Central memory CD8-positive, alpha-beta T cell (primary cell): ENCODE measurements at regions not wholly inside any gene's neighbourhood (a gene's known extent, or its start where the extent isn't known, plus 50 kb on each side); places are given as distances from the start of the nearest gene placed in this dataset.

Experiments used
- ATAC-seq: fragments of 150-1000 bp; cut with Tn5 transposase; replicated peaks from 2 replicates; pipeline ENCODE4 v1.10.0; 2022; ENCODE audit warnings: mild to moderate bottlenecking, moderate FRiP score, moderate number of reproducible peaks; ENCODE audit not compliant: poor library complexity, severe bottlenecking; ENCODE audit errors: extremely low read depth
- DNase-seq, 2 donors: peaks; one replicate each; pipeline ENCODE4 v3.0.0; 2021; ENCODE audit warnings: low spot score in 2 of 2
- H3K27ac Mint-ChIP-seq: one replicate; pipeline ENCODE4 v1.8.0; 2022; ENCODE audit warnings: low read depth, mild to moderate bottlenecking, moderate library complexity, mixed read lengths
- H3K27me3 Mint-ChIP-seq: one replicate; pipeline ENCODE4 v1.8.0; 2022; ENCODE audit warnings: mixed read lengths
- H3K36me3 Mint-ChIP-seq: one replicate; pipeline ENCODE4 v1.8.0; 2022; ENCODE audit warnings: mild to moderate bottlenecking, moderate library complexity, mixed read lengths; ENCODE audit not compliant: insufficient read depth
- H3K4me1 Mint-ChIP-seq: one replicate; pipeline ENCODE4 v1.8.0; 2022; ENCODE audit warnings: mixed read lengths
- H3K4me3 Mint-ChIP-seq: one replicate; pipeline ENCODE4 v1.8.0; 2022; ENCODE audit warnings: mild to moderate bottlenecking, moderate library complexity, mixed read lengths
- H3K9me3 Mint-ChIP-seq: one replicate; pipeline ENCODE4 v1.8.0; 2022; ENCODE audit warnings: mixed read lengths

DNA sequence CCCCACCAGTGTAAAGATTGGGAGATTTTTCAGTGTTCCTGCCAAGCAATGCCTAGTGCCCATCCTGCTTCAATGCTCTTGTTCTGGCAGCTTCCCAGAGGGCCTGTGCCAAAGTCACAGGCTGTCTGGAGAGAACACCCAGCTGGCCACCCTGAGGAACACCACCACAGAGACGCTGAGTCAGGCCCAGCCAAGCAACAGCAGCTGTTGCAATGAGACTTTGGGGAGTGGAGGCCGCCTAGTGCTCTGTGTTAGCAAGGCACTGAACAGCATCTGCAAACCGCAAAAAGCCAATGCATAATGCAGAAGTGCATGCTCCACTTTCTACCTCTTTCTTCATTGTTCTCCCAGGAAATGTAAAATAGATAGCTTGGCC lies 168.1 kb downstream of the NXPE2 start:
- peaks cover 5% of the 10 kb centered on the region for H3K9me3 Mint-ChIP-seq
- H3K4me3 Mint-ChIP-seq: no peak overlapping the region
- ATAC-seq (no peak), DNase-seq (no peak)
- H3K36me3 Mint-ChIP-seq: no peaks in the 10 kb centered on the region
- peaks cover 37% of the 10 kb centered on the region for H3K27me3 Mint-ChIP-seq
- H3K27ac Mint-ChIP-seq: no peak overlapping the region
- H3K4me1 Mint-ChIP-seq: no peaks in the 10 kb centered on the region

DNA sequence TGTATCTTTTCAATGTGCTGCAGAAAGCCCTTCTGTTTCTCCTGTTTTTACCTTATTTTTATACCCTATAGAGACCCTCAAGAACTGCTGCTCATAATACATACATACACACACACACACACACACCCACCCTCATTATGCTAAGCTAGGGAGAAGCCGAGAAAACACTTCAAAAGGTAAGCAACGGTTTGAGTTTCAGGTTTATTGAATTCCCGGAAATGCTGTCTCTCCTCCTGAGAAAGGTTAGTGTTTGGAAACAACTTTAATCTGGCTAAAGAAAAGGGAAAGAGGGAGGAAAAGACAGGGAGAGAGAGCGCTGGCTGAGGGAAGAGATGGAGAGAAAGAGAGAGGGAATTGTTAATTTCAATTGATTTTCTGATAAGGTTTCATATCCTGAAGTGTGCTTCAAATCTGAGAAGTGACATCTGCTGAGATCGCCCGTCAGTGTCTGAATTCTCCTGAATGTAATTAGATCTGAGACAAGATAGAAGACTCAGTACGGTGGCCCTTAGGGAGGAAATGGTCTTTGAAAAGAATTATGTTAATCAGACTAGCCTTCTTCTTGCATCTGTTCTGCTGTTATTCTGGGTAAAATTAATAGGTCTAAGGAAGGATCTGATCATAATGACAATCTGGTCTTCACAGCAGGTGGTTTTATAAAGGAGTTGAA lies 169.1 kb downstream of the NXPE2 start:
- H3K4me3 Mint-ChIP-seq: no peak overlapping the region

DNA sequence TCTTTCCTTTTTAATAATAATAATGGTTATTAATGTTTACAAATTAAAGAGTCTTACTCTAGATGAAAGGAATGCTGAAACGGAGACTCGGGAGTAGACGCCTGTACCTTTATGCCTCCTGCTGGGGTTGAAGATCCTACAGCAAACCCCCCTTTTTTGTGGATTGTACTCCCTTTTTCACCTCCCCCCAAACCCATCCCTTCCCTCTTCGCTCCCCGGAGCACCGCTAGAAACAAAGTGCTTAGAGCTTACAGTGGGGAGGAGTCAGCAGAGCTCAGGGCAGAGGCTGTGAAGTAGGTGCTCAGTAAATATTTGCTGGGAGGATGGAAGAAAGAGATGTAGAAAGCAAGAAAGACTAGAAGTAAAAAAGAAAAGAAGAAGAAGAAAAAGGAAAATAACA lies 169.7 kb downstream of the NXPE2 start:
- no peak overlapping the region for H3K27ac Mint-ChIP-seq
- DNase-seq (no peak), ATAC-seq (no peak)
- peaks cover 37% of the 10 kb centered on the region for H3K27me3 Mint-ChIP-seq
- H3K4me3 Mint-ChIP-seq: no peak overlapping the region
- H3K9me3 Mint-ChIP-seq: peaks cover 5% of the 10 kb centered on the region
- H3K36me3 Mint-ChIP-seq: no peaks in the 10 kb centered on the region
- no peaks in the 10 kb centered on the region for H3K4me1 Mint-ChIP-seq

More for the DNA sequence above, 169.1 kb downstream of the NXPE2 start:
- Mint-ChIP-seq H3K4me1 (no peaks in the 10 kb centered on the region), H3K9me3 (peaks cover 5% of the 10 kb centered on the region), H3K27ac (no peak overlapping the region), H3K27me3 (peaks cover 37% of the 10 kb centered on the region), H3K36me3 (no peaks in the 10 kb centered on the region)
- DNase-seq: no peak
- ATAC-seq: no peak

DNA sequence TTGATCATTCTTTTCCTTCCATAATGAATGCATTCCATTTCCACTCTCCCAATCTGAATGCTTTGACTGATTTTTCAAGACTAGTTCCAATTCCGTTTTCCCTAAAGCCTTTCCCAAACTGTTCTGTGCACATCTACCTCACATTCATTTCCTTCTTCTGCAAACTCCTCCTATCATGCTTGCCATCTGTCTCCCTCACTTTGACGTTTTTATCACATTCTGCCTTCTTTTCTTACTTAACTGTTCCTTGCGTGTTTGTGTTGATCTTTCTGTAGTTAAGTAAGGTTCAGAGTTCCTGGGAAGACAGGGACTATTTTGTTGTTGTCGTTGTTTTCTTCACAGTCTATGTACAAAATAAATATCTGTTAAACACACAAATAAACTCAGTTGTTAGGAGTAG lies 179.0 kb downstream of the NXPE2 start:
- H3K4me3 Mint-ChIP-seq: no peak overlapping the region
- peaks cover 14% of the 10 kb centered on the region for H3K27me3 Mint-ChIP-seq
- no peaks in the 10 kb centered on the region for H3K36me3 Mint-ChIP-seq
- ATAC-seq: no peak
- no peaks in the 10 kb centered on the region for H3K4me1 Mint-ChIP-seq
- no peak overlapping the region for H3K27ac Mint-ChIP-seq
- no peak for DNase-seq
- peaks cover 10% of the 10 kb centered on the region for H3K9me3 Mint-ChIP-seq

DNA sequence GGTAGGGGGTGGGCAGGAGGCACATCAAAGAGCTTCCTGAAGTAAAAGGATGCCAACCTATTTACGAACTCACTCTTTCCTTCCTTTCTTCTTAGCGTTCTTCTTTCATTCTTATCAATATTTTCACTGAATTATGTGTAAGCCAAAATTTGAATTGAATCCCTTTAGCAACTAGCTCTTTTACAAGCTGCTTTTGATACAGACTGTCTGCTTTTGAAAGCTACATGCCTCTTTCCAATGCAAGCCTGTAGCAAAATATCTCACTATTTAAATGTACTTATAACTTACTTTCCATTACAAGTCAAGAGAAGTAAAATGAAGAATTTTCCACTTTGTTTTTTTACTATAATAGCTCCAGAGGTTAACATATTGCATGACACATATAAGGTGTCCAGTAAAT lies 186.6 kb downstream of the NXPE2 start:
- ATAC-seq: no peak

DNA sequence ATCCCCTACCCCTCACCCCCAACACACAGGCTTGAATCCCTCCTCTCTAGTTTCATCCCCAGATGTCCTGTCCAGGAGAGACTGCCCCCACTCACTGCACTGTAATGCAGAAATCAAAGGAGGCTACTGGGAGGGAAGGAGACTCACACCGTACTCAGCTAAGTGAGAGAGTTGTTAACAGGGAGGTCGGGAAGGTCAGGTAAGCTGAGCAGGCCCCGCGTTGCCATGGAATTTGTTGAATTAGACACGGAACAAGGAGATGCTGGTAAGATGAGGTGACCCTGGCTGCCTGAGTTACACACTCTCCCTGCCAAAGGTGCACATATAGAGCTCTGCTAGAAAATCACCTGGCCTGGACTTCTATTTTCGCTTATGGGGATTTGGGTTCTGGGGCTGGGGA lies 197.9 kb downstream of the NXPE2 start:
- Mint-ChIP-seq H3K27me3 (no peaks in the 10 kb centered on the region), H3K27ac (no peak overlapping the region), H3K4me3 (no peak overlapping the region), H3K9me3 (no peaks in the 10 kb centered on the region), H3K4me1 (peaks cover 7% of the 10 kb centered on the region), H3K36me3 (peaks cover 3% of the 10 kb centered on the region)
- DNase-seq (no peak), ATAC-seq (no peak)

More for the DNA sequence above, 186.6 kb downstream of the NXPE2 start:
- Mint-ChIP-seq H3K4me3 (no peak overlapping the region), H3K27ac (no peak overlapping the region), H3K36me3 (no peaks in the 10 kb centered on the region), H3K4me1 (no peaks in the 10 kb centered on the region), H3K27me3 (peaks cover 19% of the 10 kb centered on the region), H3K9me3 (no peaks in the 10 kb centered on the region)
- no peak for DNase-seq

DNA sequence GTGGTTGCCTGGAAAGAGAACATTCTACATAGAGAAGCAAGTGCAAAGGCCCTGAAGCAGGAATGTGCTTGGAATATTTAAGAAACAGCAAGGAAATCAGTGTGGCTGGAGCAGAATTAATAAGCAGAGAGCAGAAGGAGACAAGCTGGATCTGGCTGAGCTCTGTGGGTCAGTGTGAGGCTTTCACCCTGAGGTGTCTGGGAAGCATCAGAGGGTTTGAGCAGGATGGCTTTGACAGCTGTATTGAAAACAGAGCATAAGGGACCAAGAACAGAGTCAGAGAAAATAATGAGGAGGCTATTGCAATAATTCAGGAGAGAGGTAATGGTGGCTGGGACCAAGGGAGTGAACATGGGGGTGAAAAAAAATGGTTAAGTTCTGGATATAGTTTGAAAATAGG lies 199.6 kb downstream of the NXPE2 start:
- H3K9me3 Mint-ChIP-seq: no peaks in the 10 kb centered on the region
- no peak overlapping the region for H3K4me3 Mint-ChIP-seq
- DNase-seq (no peak), ATAC-seq (no peak)
- no peak overlapping the region for H3K27ac Mint-ChIP-seq
- H3K27me3 Mint-ChIP-seq: no peaks in the 10 kb centered on the region
- H3K36me3 Mint-ChIP-seq: peaks cover 3% of the 10 kb centered on the region
- peaks cover 7% of the 10 kb centered on the region for H3K4me1 Mint-ChIP-seq

DNA sequence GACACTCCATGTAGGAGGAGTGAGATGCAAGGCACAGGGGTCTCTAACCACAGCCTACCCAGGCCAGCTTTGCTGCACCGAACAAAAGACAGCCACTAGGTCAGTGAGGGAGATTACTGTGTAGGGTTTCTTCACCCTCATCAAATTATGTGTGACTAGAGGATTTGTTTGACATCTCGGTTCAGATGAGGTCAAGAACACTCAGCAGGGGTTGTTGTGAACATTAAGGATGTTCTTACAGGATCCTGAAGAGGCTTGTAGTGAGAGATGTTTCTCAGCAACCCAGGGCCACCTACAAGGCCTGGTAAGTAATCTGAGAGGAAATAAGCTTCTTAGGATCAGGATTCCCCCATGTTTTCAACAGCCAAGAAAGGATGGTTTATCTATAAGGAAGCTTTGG lies 202.1 kb downstream of the NXPE2 start:
- Mint-ChIP-seq H3K4me3 (no peak overlapping the region), H3K4me1 (peaks cover 7% of the 10 kb centered on the region)

DNA sequence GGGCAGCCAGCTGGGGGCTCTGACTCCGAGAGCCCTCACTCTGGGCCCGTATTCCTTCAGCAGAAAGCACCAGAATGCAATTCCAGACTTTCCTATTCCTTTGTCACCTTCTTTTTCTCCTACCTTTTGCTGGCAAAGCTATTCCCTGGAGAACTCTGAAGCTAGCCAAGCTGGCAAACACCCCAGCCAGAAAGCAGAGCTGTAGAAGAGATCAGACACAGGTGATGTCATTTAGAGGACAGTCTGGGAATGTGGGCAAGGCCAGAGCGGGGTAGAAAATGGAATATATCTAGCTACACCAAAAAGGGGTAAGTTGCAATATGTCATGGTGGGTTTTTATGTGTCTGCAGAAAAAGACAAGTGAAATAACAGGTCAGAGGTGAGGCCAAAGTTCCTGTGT lies 205.1 kb downstream of the NXPE2 start:
- Mint-ChIP-seq H3K27me3 (peaks cover 9% of the 10 kb centered on the region), H3K9me3 (no peaks in the 10 kb centered on the region), H3K27ac (no peak overlapping the region), H3K4me1 (peaks cover 7% of the 10 kb centered on the region), H3K4me3 (no peak overlapping the region), H3K36me3 (peaks cover 3% of the 10 kb centered on the region)
- DNase-seq: no peak
- no peak for ATAC-seq

More for the DNA sequence above, 202.1 kb downstream of the NXPE2 start:
- no peaks in the 10 kb centered on the region for H3K27me3 Mint-ChIP-seq
- H3K36me3 Mint-ChIP-seq: peaks cover 3% of the 10 kb centered on the region
- H3K27ac Mint-ChIP-seq: no peak overlapping the region
- H3K9me3 Mint-ChIP-seq: no peaks in the 10 kb centered on the region
- DNase-seq: no peak
- no peak for ATAC-seq

DNA sequence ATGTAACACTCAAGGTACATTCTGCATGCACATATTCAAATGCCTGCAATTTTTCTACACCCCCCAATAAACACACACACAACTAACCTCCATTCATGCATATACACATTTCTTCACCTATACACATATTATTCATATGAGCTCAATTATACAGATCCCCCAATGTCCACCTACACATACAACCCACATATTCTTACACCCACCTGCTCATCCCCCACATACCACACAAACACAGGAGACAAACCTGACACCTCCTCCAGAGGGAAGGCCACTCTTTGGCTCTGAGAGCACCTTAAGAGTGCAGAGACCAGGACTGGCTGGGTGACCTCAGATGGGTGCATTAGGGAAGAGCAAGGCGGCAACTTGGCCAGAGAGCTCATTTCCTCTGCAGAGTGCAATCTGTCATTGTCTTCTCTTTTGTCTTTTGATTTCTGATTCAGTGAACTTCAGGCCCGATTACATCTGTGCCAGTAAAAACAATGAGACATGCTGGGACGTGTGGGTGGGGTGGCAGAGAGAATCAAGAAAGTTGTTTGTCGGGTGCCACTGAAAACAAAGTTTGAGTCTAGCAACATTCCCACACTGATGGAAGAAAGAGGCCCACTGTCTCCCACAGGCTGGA lies 208.4 kb downstream of the NXPE2 start:
- no peak for DNase-seq
- H3K27me3 Mint-ChIP-seq: peaks cover 9% of the 10 kb centered on the region
- no peak overlapping the region for H3K27ac Mint-ChIP-seq
- ATAC-seq: no peak
- no peaks in the 10 kb centered on the region for H3K36me3 Mint-ChIP-seq
- H3K9me3 Mint-ChIP-seq: no peaks in the 10 kb centered on the region
- no peaks in the 10 kb centered on the region for H3K4me1 Mint-ChIP-seq
- H3K4me3 Mint-ChIP-seq: no peak overlapping the region

DNA sequence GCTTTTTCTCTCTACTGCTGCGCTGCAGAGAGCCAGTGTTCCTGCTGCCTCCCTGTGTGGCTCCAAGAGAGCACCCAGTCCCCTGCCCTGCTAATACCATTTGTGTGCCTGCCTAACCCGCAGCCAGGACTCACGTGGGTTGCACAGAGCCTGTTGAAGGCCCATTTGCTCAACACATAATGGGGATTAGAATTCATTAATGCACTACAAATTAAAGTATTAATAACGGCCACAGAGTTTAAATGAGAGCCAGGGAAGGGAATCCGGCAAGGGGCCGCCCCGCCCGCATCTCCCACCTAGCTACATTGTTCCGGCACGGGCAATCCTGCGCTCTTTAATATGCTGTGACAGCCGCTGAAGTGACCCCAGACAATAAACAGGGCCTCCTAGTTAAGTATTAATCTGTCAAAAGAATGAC lies 211.3 kb downstream of the NXPE2 start:
- no peaks in the 10 kb centered on the region for H3K36me3 Mint-ChIP-seq
- H3K9me3 Mint-ChIP-seq: no peaks in the 10 kb centered on the region
- no peak overlapping the region for H3K4me3 Mint-ChIP-seq
- ATAC-seq: no peak
- no peak for DNase-seq
- no peak overlapping the region for H3K27ac Mint-ChIP-seq
- H3K4me1 Mint-ChIP-seq: no peaks in the 10 kb centered on the region
- H3K27me3 Mint-ChIP-seq: peaks cover 18% of the 10 kb centered on the region

DNA sequence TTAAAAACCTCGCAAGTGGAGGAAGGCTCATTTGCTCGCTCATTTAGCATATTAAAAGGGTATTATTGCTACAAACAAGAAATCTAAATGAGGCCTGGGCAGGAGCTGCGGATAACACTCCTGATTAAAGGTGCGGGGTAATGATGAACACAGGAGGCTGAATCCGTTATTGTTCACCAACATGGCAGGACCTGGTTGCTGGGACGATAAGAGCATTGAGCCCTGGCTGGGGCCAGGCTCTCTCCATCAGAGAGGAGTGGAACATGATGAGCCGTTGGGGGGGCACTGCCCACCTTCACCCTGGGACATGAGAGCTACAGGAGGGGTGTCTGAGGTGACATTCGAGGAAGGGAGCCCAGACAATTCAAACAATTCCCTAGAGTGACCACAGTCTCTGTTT lies 211.7 kb downstream of the NXPE2 start:
- Mint-ChIP-seq H3K36me3 (no peaks in the 10 kb centered on the region), H3K9me3 (no peaks in the 10 kb centered on the region), H3K27ac (no peak overlapping the region), H3K27me3 (peaks cover 22% of the 10 kb centered on the region), H3K4me3 (no peak overlapping the region), H3K4me1 (no peaks in the 10 kb centered on the region)
- DNase-seq (no peak), ATAC-seq (no peak)

DNA sequence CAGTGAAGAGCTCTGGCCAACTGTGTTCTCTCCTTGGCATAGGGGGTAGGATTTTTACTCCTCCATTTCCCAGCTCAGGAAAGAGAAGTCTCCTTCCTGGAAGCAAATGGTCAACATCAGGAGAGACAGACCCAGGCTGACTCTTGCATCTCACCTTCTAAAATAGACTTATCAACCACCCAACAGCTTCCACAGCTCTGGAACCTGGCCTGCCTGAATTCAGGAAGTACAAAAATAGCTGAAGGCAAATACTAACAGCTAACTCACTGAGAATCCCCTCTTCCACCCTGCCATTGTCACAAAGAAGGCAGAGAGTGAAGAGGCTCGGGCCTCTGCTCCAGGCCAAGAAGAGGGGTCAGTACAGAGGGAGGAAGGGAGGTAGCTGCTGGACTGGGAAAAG lies 213.6 kb downstream of the NXPE2 start:
- H3K4me1 Mint-ChIP-seq: no peaks in the 10 kb centered on the region
- no peak overlapping the region for H3K4me3 Mint-ChIP-seq
- H3K27ac Mint-ChIP-seq: no peak overlapping the region
- H3K9me3 Mint-ChIP-seq: no peaks in the 10 kb centered on the region
- DNase-seq (no peak), ATAC-seq (no peak)
- H3K27me3 Mint-ChIP-seq: peaks cover 30% of the 10 kb centered on the region
- no peaks in the 10 kb centered on the region for H3K36me3 Mint-ChIP-seq
